HG03175 (cell line): ENCODE measurements at regions not wholly inside any gene's neighbourhood (a gene's known extent, or its start where the extent isn't known, plus 50 kb on each side); places are given as distances from the start of the nearest gene placed in this dataset.
"Not testable (repeated sequence)": the region's sequence is repeated elsewhere in the genome, so short reads cannot be mapped to it uniquely, and the experiment has no call there.

Source experiments
- ATAC-seq: cut with Tn5 transposase; IDR thresholded peaks from one replicate; pipeline ENCODE4 v1.9.1; 2021; ENCODE audit warnings: mild to moderate bottlenecking, moderate library complexity; ENCODE audit not compliant: unreplicated experiment

- no peak for ATAC-seq
Measured at GRCh38 chr5:168075387-168075786, 216.1 kb upstream of the WWC1 start.

- ATAC-seq = no peak
Measured at GRCh38 chr5:168076561-168076991, 214.9 kb upstream of the WWC1 start.

DNA sequence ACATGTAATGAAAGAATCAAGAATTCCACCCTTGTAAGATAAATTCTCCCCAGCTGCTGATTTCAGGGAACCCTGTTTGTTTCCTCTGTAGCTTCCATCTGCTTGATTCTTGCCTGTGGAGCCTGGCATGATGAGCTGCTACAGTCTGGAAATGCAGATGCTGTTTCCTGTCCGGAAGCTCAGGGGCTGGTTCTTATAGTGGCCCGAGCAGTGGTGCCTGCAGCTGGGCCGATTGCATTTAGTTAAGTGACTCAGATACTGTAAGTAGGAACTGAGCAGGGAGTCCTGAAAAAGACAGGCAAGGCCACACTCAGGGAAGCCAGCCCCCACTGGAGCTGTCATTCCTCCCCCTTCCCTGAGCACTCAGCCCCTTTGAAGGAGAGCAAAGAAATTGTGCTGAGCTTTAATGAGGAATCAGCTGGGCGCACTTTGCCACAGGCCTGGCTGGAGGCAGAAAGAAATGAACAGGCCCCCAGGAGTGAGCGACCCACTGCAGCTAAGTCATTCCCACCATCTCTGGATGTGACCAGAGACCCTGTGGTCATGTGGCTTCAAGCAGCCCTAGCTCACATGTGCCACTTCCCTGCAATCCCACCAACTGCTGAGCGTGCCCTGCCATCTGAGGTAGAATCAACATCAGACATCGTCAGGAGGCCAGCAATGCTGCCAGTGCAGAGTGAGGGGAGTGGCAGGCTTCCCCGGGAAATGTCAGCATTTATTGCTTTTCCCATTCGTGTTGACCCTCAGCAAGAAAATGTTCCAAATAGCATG lies 206.0 kb upstream of the WWC1 start:
- no peak for ATAC-seq

DNA sequence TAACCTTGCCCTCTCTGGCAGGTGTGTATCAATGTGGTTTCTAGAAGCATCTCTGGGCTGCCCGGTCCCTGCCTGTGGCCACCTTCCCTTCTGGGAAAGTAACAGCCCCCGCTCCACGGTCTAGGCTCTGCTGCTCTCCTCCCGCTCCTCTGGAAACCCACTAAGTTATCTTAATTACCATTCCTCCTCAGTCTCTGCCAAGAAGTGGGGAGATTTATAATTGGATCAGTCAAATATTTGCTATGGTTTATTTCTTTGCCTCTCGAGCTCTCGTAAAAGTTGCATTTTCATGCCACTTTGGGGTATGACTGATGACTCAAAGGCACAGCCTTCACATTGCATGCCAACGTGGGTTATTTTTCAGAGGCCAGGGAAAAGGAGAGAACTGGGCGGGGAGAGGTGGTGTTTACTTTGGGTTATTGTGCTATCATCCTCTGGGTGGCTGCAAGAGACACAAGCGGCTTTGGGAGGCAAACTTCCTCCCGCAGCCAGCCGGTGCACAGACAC lies 205.3 kb upstream of the WWC1 start:
- no peak for ATAC-seq

DNA sequence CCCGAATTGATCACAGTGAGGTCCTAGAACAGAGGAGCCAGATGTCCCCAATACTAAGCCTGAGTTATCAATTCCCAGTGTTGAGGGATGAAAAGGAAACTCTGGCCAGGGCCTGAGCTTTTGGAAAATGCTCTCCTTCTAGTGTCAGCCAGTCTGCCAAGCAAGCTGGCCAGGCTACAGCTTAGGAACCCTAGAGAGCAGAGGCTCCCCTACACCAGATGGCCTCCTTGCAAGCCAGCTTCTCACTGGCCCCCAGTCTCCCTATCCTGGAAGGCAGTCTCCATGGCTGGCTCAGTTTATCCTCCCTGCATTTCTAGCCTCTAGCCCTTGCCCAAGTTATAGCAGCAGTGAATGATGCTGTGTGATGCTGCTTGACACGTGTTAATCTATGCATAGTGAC lies 204.7 kb upstream of the WWC1 start:
- no peak for ATAC-seq

DNA sequence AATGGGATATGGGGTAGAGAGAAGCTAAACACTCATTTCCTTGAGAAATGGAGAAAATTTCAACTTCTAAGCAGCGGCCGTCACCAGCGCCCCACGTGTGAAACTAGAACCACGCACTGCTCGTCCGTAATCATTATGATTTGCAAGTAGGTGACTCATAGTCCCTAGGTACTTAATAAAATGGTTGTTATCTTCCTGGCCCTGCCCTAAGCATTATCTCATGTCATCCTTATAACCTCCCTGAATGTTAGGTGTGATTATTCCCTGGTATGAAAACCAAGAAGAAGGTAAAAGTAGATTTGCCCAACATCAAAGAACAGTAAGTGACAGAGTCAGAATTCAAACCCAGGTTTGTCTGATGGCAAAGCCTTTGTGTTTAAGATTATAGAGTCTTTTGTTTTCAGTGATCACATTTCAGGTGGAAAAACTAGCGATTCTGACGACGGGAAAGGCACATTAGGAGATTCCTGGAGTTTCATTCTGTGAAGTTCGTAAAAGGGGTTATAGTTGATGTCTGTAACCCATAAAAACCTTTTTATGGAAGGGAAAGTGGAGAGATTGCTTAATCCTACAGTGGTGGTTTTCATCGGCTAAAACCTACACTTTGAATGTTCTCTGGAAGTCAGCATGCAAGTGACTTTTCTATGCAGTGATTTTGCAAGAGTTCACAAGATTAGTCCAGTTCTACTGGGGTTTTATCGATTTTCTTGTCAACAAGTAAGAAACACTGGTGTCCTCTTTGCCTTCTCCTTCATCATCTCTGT lies 202.9 kb upstream of the WWC1 start:
- no peak for ATAC-seq

DNA sequence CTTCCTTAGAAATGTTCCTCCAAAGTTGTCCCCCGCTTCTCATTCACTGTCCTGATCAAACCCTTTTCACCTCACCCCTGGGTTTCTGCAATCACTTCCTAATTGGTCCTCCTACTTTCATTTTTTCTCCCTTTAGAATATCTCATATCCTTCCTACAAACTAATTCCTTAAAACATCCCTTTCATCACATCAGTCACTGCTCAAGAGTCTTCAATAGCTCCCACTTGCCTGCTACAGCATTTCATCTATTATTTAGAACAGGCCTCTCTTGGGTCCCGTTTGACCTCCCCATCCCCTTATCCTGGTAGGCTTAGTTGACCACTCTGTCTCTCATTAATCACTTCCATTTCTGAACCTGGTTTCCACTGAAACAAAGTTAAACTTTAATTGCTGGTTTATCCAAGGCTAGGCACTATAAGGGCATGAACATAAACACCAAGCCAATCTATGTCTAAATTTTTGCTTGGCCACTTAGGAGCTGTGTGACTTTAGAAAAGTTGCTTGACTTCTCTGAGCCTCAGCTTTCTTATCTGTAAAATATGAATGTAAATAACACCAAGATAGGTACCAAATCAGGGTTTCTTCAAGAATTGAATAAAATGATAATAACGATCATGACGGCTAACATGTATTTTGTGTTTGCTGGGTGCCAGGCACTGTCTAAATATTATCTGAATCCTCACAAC lies 202.1 kb upstream of the WWC1 start:
- ATAC-seq = no peak

- no peak for ATAC-seq
Measured at GRCh38 chr5:168092209-168093185, 198.9 kb upstream of the WWC1 start.

DNA sequence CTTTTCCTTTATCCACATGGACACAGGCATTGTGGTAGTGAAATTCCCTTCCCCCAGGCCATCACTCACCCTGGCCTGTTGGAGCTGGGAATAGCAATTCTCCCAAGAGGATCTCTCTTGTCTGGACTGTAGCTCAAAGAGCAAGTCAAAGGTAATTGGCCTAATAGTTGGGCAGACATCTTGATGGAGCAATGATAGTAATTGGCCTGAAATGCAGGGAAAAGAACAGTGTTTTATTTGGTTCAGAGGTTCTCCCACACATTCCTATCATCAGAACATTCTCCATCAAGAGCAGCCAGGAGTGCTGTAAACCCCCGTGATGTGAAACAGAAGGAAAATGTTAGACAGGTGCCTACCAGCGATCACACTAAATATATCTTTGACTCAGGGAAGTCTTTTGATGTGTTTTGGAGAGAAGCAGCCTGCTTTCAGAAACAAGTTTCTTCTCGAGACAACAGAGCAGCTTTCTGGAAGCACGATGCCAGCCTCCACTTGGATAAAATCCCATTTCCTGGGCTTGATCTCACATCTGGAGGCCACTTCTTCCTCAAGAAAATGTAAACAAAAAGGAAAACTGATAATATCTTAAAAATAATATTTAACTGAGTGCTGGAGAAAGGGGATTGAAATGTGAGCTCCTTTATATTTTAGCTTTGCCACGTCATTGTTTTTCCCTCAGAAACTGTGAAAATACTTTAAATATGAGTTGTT lies 198.1 kb upstream of the WWC1 start:
- no peak for ATAC-seq

GRCh38 chr5:168096525-168096924 lies 194.9 kb upstream of the WWC1 start:
- no peak for ATAC-seq

GRCh38 chr5:168097876-168098653 lies 193.4 kb upstream of the WWC1 start:
- no peak for ATAC-seq

GRCh38 chr5:168101352-168101751 lies 190.1 kb upstream of the WWC1 start:
- no peak for ATAC-seq

DNA sequence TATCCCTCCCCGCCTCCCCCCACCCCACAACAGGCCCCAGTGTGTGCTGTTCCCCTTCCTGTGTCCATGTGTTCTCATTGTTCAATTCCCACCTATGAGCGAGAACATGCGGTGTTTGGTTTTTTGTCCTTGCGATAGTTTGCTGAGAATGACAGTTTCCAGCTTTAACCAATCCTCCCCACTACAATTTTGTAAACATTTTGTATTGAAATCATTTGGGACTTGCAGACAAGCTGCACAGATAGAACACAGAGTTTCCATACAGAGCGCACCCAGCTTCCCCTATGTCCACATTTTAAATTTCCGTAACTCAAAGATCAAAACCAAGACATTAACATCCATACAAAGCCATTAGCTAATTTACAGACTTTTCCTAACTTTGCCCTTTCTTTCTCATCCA lies 188.4 kb upstream of the WWC1 start:
- not testable (repeated sequence) for ATAC-seq

GRCh38 chr5:168104350-168104749 lies 187.1 kb upstream of the WWC1 start:
- ATAC-seq = no peak

GRCh38 chr5:168104811-168105481 lies 186.5 kb upstream of the WWC1 start:
- ATAC-seq = no peak

GRCh38 chr5:168106008-168106761 lies 185.3 kb upstream of the WWC1 start:
- ATAC-seq = no peak

DNA sequence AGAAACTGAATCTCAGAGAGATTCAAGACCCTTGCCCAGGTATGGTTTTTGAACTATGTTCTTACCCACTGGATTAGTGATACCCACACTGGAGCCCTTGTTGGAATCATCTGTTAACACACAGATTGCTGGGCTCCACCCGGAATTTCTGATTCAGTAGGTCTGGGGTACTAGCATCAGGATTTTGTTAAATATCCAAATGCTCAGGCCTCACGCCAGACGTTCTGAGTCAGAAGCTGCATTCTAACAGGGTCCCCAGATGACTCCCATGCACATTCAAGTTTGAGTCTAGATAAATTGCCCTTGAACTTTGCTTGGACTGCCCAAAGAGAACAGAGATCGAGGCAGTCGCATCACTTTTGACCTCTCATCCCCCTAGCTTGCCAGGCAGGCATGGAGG lies 182.0 kb upstream of the WWC1 start:
- no peak for ATAC-seq

- ATAC-seq = no peak
Measured at GRCh38 chr5:168110384-168110783, 181.1 kb upstream of the WWC1 start.
